Stimulated activated CD8-positive, alpha-beta memory T cell treated with anti-CD3 and anti-CD28 coated beads, Interleukin-12 subunit alpha, Interleukin-12 subunit beta, amount 100 ng/mL, for 1 hour (primary cell): ENCODE measurements at regions not wholly inside any gene's neighbourhood (a gene's known extent, or its start where the extent isn't known, plus 50 kb on each side); places are given as distances from the start of the nearest gene placed in this dataset.
"Not testable (repeated sequence)": the region's sequence is repeated elsewhere in the genome, so short reads cannot be mapped to it uniquely, and the experiment has no call there.

Experiments used
- DNase-seq: peaks from one replicate; pipeline ENCODE4 v3.0.0-alpha.2; 2020; ENCODE audit warnings: low read depth

DNA sequence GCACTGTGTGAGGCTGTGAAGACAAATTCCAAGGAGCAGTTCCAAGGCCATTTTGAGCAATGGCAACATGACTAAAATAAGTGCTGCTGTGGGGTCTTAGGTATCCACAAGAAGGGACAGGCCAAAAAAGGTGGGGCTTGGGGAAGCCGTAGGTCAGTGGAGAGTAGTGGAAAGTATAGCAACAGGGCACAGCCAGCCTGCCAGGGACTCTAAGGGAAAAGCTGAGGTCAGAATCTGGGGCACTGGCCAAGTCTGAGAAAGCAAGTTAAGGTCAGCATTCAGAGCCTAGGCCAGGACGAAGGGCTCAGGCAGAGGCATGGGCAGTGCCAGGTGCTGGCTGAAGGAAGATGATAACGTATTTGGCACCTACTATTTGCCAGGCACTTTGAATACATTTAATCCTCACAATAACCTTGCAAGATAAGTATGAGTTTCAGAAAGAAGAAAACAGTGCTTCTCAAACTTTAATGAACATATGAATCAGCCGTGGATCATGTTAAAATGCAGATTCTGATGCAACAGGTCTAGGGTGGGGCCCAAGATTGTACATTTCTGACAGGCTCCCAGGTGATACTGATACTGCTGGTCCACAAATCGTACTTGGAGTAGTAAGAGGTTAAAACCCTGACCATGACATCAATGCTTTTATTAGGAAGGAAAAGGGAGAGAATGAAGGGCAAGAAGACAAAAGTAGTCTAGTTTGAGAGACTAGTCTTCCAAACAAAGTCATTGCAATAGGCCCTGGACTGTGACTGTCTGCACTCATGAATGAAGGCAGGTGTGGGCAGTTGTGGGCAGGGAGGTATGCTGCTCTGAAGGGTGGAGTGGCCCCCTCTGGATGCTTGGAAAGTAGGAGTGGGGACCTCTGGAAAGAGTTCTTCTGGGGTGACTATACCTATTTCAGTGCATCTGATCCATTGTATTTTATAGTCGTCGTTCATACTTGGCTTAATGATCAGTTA lies 106.3 kb upstream of the ANKRD28 start:
- DNase-seq, result no peak

DNA sequence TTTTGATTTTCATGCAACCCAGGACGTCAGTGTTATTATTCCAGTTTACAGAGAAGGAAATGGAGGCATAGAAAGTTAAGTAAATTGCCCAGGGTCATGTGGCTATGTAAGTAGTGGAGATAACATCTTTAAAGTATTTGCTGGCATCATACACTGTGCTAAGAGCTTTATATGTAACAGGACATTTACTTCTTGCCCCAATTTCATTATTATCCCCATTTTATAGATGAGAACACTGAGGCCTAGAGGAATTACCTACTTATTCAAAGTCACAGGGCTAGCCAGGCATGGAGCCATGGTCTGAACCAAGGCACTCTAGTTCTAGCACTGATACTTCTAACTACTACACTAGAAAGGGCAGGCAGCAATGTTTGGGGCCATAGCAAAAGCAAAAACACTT lies 107.3 kb upstream of the ANKRD28 start:
- no peak for DNase-seq

DNA sequence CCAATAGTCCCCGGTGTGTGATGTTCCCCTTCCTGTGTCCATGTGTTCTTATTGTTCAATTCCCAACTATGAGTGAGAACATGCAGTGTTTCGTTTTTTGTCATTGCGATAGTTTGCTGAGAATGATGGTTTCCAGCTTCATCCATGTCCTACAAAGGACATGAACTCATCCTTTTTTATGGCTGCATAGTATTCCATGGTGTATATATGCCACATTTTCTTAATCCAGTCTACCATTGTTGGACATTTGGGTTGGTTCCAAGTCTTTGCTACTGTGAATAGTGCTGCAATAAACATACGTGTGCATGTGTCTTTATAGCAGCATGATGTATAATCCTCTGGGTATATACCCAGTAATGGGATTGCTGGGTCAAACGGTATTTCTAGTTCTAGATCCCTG lies 109.6 kb upstream of the ANKRD28 start:
- not testable (repeated sequence) for DNase-seq

DNA sequence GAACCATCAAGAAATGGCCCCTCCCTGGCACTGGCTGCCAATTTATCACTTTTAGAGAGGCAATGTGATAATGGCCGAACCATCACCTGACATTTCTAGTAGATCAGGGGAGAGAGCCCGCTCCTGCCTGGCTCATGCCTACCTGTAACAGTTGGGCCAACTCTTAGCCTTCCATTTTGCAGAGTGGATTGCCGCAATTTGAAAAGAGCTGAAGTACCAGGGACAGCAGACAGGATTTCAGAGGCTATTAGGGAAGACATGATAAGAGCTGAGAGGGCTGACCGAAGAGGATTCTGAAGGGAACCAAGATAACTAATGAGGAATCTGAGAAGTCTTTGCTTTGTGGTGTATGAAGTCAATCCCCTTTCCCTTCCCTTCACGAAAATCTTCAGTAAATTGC lies 121.2 kb upstream of the ANKRD28 start:
- no peak for DNase-seq

DNA sequence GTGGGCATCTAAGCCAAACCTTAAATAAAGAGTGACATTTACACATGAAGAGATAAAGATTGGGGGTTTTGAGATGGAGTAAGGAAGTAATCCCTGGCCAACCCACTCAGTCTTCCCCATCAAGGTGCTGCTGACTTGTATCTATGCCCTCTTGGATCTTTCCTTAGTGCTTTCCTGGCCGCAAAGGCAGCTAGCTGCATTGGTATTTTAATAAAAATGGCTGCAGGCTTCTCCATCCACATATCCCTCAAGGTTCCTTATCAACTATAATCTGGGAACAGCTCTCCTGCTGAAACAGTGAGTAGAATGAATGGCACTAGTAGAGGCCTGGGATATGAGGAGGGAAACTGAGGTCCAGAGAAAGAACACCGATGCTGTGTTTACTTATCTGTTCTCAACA lies 122.2 kb upstream of the ANKRD28 start:
- no peak for DNase-seq

DNA sequence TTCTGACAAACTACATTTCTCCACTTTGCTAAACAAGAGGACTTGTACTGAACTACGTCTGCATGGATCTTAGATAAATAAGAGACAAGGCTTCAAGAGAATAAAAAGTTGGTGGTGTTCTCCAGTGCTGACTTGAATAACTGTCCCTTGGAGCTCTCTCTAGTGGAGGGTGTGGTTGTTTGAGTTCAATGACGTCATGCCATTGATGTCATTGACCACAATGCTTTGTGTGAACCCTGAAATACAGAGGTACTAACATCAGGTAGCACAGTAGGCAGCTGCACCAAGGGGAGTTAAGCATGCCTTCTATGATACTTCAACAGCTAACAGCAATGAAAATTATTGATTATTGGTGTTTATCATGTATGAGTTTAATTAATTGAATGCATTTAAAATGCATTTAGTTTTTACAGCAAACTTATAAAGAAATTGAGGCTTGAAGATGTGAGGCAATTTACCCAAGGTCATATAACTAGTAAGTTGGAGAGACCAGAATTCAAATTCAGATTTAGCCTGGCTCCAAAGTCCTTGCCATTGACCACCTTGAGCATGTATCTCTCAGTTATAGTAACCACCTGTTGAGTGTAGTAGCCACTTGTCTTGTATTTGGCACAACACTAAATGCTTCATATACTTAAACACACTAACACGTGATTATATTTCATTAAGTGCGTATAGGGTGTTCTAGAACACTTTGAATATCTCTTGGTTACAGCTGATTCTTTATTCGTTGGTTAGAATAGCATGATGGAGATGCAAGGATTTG lies 126.0 kb upstream of the ANKRD28 start:
- no peak for DNase-seq

DNA sequence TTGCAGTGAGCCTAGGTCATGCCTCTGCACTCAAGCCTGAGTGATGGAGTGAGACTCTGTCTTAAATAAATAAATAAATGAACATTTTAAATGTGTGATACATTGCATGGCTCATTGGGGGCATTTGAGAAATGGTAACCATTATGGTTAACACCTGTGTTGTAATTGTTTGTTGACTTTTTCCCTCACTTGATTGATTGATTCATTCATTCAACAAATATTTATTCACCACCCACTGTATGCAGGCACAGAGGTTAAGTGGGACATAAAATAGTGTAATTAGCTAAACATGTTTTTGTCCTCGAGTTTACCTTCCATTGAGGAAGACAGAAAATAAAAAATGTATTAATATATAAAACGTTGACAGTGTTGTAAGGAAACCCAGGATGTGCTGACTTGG lies 127.1 kb upstream of the ANKRD28 start:
- no peak for DNase-seq

DNA sequence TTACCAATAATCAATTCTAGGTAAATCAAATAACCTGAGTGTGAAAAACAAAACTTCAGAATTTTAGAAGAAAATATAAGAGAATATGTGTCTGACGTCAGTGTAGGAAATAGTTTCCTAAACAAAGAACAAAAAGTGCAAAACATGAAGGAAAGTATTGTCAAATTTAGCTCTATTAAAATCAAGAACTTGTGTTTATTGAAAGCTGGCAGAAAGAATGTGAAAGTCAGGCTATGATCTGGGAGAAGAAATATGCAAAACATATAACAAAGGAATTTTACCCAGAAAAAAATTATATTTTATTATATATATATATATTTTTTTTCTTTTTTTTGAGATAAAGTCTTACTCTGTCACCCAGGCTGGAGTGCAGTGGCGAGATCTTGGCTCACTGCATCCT lies 129.1 kb upstream of the ANKRD28 start:
- DNase-seq, result no peak

DNA sequence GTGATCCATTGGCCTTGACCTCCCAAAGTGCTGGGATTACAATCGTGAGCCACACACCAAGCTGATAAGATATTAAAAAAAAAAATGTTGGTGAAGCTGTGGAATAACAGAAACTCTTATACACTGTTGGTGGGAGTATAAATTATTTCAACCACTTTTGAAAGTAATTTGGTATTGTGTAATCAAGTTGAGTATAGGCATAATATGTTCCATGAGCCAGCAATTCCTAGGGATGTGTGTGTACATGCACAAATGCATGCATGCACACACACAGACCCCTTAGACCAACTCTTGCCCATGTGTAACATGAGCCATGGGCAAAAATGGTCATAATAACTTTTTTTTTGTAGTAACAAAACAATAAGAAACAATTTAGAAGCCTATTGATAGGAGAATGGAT lies 130.2 kb upstream of the ANKRD28 start:
- no peak for DNase-seq

DNA sequence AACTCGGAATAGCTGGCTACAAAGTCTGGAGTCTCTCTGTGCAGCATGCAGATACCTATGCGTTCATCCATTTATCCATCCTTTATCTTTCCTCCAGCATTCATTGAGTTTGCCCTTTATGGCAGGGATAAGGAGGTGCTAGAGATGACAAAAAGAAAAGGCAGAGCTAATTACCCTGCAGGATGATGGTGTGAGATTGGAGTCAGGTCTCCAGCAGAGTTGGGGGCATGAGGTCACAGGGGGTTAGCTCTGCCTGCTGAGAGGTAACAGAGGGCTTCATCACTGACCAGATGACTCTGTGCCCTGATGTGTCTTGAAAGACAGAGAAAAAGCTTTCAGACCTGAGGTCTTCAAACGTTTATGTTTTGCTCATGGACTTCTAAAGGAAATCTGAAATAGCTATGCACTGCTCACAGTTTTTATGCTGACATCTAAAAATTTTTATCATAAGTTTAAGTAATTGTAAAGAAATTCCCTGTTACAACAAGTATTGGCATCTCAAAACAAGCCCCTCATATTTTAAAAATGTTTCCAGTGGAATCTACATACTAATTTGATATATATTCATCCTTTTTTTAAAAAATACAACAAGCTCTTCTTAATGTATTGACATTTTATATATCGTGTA lies 132.3 kb upstream of the ANKRD28 start:
- no peak for DNase-seq

DNA sequence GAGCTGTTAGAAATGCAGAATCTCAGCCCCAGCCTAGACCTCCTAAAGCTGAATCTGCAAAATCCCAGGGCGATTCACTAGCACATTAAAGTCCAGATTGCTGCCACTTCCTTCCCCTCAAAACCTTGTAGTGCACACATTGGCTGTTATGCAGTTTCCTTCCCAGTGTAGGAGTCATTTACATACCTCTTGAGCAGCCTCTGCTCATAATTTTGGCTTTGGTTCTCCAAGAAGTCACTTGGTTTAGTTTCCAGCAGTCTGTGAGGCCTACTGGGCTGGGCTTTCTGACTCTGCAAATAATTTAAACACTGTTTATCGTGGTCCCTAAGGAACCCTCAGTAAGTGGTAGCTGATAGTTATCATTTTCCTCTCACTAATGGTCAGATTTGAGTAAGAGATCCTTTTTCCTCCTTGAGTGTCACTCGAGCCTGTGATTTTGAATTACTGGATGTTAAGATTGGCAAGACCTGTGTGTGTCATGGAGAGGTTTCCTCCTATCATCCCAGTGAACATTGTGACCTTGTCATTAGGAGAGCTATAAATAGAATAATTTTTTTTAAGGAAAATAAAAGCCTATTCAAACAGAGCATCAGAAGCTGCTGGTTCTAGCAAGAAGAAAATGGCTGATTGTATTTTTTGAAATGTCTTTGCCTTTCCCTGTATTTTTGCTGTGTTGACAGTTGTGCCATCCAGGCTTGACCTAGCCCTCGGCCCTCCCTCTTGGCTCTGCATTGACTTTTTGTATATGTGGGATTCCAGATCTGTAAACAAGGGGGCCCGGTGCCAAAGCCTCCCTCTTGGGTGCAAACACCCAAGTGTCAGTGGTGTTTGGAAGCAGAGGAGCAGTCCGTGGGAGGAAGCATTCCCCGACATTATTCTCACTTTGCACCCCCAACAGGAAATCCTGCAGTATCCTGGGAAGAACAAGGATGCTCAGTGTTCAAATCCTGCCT lies 134.8 kb upstream of the ANKRD28 start:
- DNase-seq, result no peak

DNA sequence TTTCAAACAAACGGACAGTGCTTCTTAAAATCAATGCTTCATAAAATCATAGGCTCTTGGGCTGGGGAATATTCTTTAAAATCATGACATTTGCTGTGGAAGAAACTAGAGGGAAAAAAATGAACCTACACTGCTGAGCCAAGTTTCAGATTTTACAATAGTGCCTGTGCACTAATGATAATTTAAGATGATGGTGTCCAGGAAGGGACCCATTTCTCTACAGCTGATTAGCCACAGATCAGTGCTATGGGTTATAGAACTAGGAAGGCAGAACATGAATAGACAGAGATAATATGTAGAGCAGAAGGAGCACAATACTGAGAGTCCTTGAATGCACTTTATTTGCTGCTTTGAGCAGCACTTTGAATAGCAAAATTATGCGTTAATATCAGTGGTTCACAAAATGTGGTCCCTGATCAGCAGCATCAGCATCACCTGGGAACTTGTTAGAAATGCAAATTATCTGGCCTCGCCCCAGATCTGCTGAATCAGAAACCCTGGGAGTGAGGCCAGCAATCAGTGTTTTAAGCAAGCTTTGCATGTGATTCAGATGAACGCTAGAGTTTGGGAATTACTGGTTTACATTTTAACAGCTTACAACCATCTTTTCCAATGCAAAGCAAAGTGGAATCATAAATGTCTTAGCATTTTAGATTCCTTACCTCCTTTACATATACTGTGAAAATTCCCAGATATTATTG lies 135.8 kb upstream of the ANKRD28 start:
- DNase-seq, result no peak

DNA sequence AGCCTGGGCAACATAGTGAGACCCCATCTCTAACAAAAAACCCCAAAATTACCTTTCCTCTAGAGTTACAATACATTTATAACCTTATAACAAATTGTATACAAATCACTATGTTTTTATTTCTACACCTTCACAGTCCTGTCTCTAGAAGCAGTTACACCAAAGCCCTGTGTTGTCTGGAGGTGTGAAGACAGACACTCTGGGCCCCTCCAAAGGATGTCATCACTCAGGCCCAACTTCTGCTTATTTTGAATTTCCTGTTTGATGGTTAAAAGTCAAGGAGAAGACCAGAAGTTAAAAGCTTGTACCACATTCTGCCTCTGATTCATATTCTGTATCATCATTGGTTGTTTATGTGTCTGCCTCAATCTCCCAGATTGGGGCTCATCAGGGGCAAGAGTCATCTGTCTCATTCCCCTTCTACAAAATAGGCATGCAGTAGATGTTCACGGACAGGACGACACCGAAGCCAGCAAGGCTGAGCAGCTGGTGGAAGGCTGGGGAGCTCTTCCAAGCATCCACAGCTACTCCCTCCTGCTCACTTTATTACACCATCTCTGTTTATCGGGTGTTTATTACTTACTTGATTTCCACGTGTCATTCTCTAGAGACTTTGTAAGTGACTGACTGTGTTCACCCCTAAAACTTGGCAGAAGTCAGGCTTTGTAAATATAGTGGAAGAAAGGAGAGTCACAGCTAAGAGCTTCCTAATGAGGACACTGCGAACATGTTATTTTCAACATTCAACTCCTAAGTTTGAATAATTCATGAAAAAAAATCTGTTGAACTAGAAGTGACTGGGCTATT lies 136.8 kb upstream of the ANKRD28 start:
- DNase-seq, result no peak

DNA sequence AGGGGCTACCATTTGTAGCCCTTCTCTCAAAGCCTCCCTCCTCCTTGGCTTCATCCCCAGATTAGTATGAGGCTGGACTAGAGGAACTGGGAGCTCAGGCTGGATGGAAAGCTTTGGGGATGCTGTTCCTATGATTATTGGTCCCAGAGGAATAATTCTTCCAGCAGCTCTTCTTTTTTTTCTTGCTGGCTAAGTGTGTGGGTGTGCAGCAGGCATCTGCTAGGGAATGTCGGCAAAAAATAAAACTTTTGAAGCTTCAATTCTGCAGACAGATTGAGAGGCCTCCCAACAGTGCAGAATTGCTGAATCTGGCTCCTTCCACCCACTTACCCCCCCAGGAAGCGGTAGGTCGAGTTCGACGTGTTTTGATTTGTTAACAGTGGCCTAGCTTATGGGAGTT lies 138.5 kb upstream of the ANKRD28 start:
- no peak for DNase-seq

DNA sequence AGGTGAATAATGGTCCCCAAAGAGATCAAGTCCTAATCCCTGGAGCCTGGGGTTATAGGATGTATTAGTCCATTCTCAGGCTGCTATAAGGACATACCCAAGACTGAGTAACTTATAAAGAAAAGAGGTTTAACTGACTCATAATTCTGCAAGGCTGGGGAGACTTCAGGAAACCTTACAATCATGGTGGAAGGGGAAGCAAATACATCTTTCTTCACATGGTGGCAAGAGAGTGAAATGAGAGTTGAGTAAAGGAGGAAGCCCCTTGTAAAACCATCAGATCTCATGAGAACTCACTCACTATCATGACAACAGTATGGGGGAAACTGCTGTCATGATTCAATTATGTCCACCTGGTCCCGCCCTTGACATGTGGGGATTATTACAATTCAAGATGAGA lies 142.9 kb upstream of the ANKRD28 start:
- no peak for DNase-seq

DNA sequence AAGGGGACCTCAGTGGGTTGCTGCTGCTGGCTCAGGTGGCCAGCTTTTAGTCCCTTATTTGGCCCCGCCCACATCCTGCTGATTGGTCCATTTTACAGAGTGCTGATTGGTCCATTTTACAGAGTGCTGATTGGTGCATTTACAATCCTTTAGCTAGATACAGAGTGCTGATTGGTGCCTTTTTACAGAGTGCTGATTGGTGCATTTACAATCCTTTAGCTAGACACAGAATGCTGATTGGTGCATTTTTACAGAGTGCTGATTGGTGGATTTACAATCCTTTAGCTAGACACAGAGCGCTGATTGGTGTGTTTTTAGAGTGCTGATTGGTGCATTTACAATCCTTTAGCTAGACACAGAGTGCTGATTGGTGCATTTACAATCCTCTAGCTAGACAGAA lies 143.7 kb upstream of the ANKRD28 start:
- not testable (repeated sequence) for DNase-seq

DNA sequence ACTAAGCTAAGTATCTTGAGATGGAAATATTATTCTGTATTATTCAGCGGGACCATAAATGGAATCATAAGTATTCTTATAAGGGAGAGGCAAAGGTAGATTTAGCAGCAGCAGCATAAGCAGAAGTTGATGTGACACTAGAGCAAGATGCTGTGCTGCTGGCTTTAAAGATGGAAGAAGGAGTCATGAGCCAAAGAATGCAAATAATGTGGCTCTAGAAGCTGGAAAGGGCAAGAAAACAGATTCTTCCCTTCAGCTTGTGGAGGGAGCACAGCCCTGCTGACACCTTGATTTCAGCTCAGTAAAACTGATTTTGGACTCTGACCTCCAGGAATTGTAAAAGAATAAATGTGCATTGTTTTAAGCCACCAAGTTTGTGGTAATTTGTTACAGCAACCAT lies 144.2 kb upstream of the ANKRD28 start:
- DNase-seq, result no peak

DNA sequence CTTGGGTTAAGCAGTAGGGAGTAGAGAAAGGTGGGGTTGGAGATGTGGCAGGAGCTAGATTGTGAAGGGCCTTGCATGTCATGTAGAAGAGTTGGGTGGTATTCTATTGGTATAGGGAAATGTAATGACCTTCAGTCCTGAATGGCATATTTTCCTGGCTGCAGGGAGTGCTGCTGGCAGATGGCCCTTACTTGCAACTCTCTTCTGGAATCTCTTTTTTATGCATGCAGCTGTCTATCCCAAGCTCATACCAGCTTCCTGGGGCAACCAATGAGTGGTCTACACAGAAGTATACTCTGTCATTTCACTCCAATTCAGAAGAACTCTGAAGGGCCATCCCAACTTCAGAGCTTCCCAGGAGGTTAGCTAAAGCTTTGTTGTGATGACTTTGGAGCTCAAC lies 144.7 kb upstream of the ANKRD28 start:
- no peak for DNase-seq

DNA sequence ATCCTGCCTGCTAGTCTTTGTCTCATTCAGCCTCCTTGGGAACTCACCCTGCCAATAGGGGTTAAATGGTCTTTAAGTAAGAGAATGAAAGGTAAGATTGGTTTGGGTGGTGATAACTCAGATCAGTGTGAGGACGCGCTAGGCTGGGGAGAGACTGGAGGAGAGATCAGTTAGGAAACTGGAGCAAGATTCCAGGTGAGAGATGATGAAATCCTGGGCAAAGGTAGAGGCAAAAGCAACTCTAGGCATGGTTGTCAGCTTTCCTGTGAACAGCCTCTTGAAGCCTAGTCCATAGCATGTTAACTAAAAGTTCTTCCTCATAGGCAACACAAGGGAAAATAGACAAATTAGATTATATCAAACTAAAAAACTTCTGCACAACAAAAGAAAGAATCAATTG lies 145.2 kb upstream of the ANKRD28 start:
- DNase-seq, result no peak

DNA sequence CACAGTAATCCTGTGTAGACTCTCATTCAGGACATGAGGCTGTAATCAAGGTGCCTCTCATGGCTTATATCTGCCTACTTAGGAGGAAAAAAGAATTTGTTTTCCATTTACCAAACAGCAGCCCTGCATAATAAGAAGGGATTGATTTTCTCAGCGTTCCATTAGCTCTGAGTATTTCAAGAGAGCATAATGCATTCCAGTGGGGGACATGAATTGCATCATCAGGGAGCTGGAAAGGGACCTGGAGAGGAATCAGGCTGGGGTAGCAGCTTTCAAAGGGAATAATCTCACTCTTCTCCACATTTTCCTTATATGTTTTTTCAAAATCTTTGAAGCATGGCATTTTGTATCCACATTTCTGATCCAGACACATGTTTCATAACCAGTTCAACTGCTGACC lies 150.6 kb upstream of the ANKRD28 start:
- DNase-seq, result no peak
